ENCODE measurements at regions not wholly inside any gene's neighbourhood (a gene's known extent, or its start where the extent isn't known, plus 50 kb on each side); places are given as distances from the start of the nearest gene placed in this dataset.
A peak's percentile ranks its signal among the peaks of the same experiment; 100 is the strongest.

- Histone ChIP-seq H3K36me3 (ENCODE audit: control insufficient read depth in 2 of 3, insufficient read depth in 3 of 3, low read length in 3 of 3) (no peaks in the 10 kb centered on the region), H3K4me1 (ENCODE audit: control insufficient read depth in 2 of 2, insufficient read depth in 2 of 2, low read length in 2 of 2) (peaks cover 2 to 7% of the 10 kb centered on the region in 2 donors), H3K27me3 (ENCODE audit: control insufficient read depth in 2 of 2, insufficient read depth in 2 of 2, low read length in 2 of 2) (no peaks in the 10 kb centered on the region), H3K9me3 (ENCODE audit: control insufficient read depth in 2 of 3, low read length in 3 of 3) (no peaks in the 10 kb centered on the region), H3K27ac (ENCODE audit: low read depth, low read length) (no peak overlapping the region), H3K4me3 (ENCODE audit: low read length) (no peak overlapping the region)
- POLR2A ChIA-PET, result interaction anchor here (1.1 to 2.2 kb wide), 6 partner anchors 10 to 55 kb away, joined by 3 to 13 read pairs (median 4); no protein-coding TSS in a partner anchor
- no peak for ATAC-seq
- H3K27ac Mint-ChIP-seq, result peak overlapping the region in 1 of 9 donors; percentile 28
- intact Hi-C loops (cut with micrococcal nuclease), result no loop called here
- peaks cover 4 to 59% (median 42%) of the 10 kb centered on the region in 7 donors for H3K4me1 Mint-ChIP-seq
- H3K27me3 Mint-ChIP-seq, result peaks cover 0 to 46% (median 0%) of the 10 kb centered on the region in 5 donors
- no peaks in the 10 kb centered on the region for H3K9me3 Mint-ChIP-seq
- no peak for DNase-seq
- H3K4me3 Mint-ChIP-seq, result no peak overlapping the region
- H3K36me3 Mint-ChIP-seq, result peaks cover 0 to 28% (median 8%) of the 10 kb centered on the region in 5 donors
- CTCF ChIA-PET, result interaction anchor here (1.9 kb wide), 1 partner anchor 13 kb away, joined by 5 read pairs; no protein-coding TSS in a partner anchor
Observed at GRCh38 chr15:70521576-70522322, 241.6 kb downstream of the UACA start.

- DNase-seq (no peak), ATAC-seq (no peak)
- ChIA-PET CTCF (interaction anchor here (0.7 kb wide), 1 partner anchor 1045 kb away, joined by 3 read pairs; no protein-coding TSS in a partner anchor), POLR2A (interaction anchor here (2.2 to 2.8 kb wide), 2 partner anchors 9 to 15 kb away, joined by 10 to 13 read pairs; no protein-coding TSS in a partner anchor)
- Mint-ChIP-seq H3K27ac (no peak overlapping the region), H3K36me3 (peaks cover 0 to 21% (median 4%) of the 10 kb centered on the region in 5 donors), H3K4me1 (peaks cover 3 to 45% (median 24%) of the 10 kb centered on the region in 7 donors), H3K9me3 (no peaks in the 10 kb centered on the region), H3K4me3 (no peak overlapping the region), H3K27me3 (peaks cover 0 to 55% (median 0%) of the 10 kb centered on the region in 5 donors)
- no peaks in the 10 kb centered on the region for H3K9me3 ChIP-seq (ENCODE audit: control insufficient read depth in 2 of 3, low read length in 3 of 3)
- intact Hi-C loops (cut with micrococcal nuclease), result no loop called here
- H3K36me3 ChIP-seq (ENCODE audit: control insufficient read depth in 2 of 3, insufficient read depth in 3 of 3, low read length in 3 of 3), result no peaks in the 10 kb centered on the region
- no peak overlapping the region for H3K4me3 ChIP-seq (ENCODE audit: low read length)
- no peak overlapping the region for H3K27ac ChIP-seq (ENCODE audit: low read depth, low read length)
- H3K27me3 ChIP-seq (ENCODE audit: control insufficient read depth in 2 of 2, insufficient read depth in 2 of 2, low read length in 2 of 2), result no peaks in the 10 kb centered on the region
- H3K4me1 ChIP-seq (ENCODE audit: control insufficient read depth in 2 of 2, insufficient read depth in 2 of 2, low read length in 2 of 2), result no peaks in the 10 kb centered on the region
Observed at GRCh38 chr15:70519616-70520015, 243.7 kb downstream of the UACA start.

GRCh38 chr15:70519004-70519365 is 244.4 kb downstream of the UACA start:
- POLR2A ChIA-PET, result interaction anchor here (2.8 kb wide), 1 partner anchor 10 kb away, joined by 10 read pairs; no protein-coding TSS in a partner anchor
- Histone ChIP-seq H3K27me3 (ENCODE audit: control insufficient read depth in 2 of 2, insufficient read depth in 2 of 2, low read length in 2 of 2) (no peaks in the 10 kb centered on the region), H3K36me3 (ENCODE audit: control insufficient read depth in 2 of 3, insufficient read depth in 3 of 3, low read length in 3 of 3) (no peaks in the 10 kb centered on the region), H3K4me3 (ENCODE audit: low read length) (no peak overlapping the region), H3K9me3 (ENCODE audit: control insufficient read depth in 2 of 3, low read length in 3 of 3) (no peaks in the 10 kb centered on the region), H3K27ac (ENCODE audit: low read depth, low read length) (no peak overlapping the region), H3K4me1 (ENCODE audit: control insufficient read depth in 2 of 2, insufficient read depth in 2 of 2, low read length in 2 of 2) (no peaks in the 10 kb centered on the region)
- Mint-ChIP-seq H3K9me3 (no peaks in the 10 kb centered on the region), H3K27ac (peak overlapping the region in 1 of 9 donors; percentile 13), H3K4me3 (no peak overlapping the region), H3K4me1 (peaks cover 3 to 45% (median 22%) of the 10 kb centered on the region in 7 donors), H3K27me3 (peaks cover 0 to 60% (median 0%) of the 10 kb centered on the region in 5 donors), H3K36me3 (peaks cover 0 to 18% (median 4%) of the 10 kb centered on the region in 5 donors)
- CTCF ChIA-PET, result no interaction called here
- ATAC-seq (no peak), DNase-seq (no peak)
- intact Hi-C loops (cut with micrococcal nuclease), result no loop called here

- no peaks in the 10 kb centered on the region for H3K36me3 ChIP-seq (ENCODE audit: control insufficient read depth in 2 of 3, insufficient read depth in 3 of 3, low read length in 3 of 3)
- H3K4me3 ChIP-seq (ENCODE audit: low read length), result no peak overlapping the region
- no peak overlapping the region for H3K27ac ChIP-seq (ENCODE audit: low read depth, low read length)
- Mint-ChIP-seq H3K4me3 (peak overlapping the region in 1 of 10 donors; percentile 11), H3K27ac (peak overlapping the region in 2 of 9 donors; percentile 13 to 16), H3K9me3 (no peaks in the 10 kb centered on the region), H3K36me3 (peaks cover 0 to 14% (median 4%) of the 10 kb centered on the region in 5 donors), H3K4me1 (peaks cover 3 to 44% (median 19%) of the 10 kb centered on the region in 7 donors), H3K27me3 (peaks cover 0 to 62% (median 0%) of the 10 kb centered on the region in 5 donors)
- ChIA-PET CTCF (interaction anchor here (0.6 kb wide), 1 partner anchor 763 kb away, joined by 3 read pairs; no protein-coding TSS in a partner anchor), POLR2A (interaction anchor here (2.8 kb wide), 1 partner anchor 10 kb away, joined by 10 read pairs; no protein-coding TSS in a partner anchor)
- intact Hi-C loops (cut with micrococcal nuclease), result no loop called here
- H3K27me3 ChIP-seq (ENCODE audit: control insufficient read depth in 2 of 2, insufficient read depth in 2 of 2, low read length in 2 of 2), result no peaks in the 10 kb centered on the region
- H3K4me1 ChIP-seq (ENCODE audit: control insufficient read depth in 2 of 2, insufficient read depth in 2 of 2, low read length in 2 of 2), result no peaks in the 10 kb centered on the region
- no peak for ATAC-seq
- no peak for DNase-seq
- H3K9me3 ChIP-seq (ENCODE audit: control insufficient read depth in 2 of 3, low read length in 3 of 3), result no peaks in the 10 kb centered on the region
Observed at GRCh38 chr15:70518201-70519003, 245.0 kb downstream of the UACA start.

- peaks cover 6 to 43% (median 10%) of the 10 kb centered on the region in 7 donors for H3K4me1 Mint-ChIP-seq
- intact Hi-C loops (cut with micrococcal nuclease), result no loop called here
- ChIA-PET POLR2A (no interaction called here), CTCF (interaction anchor here (0.8 to 0.9 kb wide), 2 partner anchors 10 to 836 kb away, joined by 3 read pairs; no protein-coding TSS in a partner anchor)
- no peak overlapping the region for H3K4me3 ChIP-seq (ENCODE audit: low read length)
- H3K9me3 Mint-ChIP-seq, result peaks cover 0 to 2% (median 0%) of the 10 kb centered on the region in 11 donors
- H3K27me3 ChIP-seq (ENCODE audit: control insufficient read depth in 2 of 2, insufficient read depth in 2 of 2, low read length in 2 of 2), result no peaks in the 10 kb centered on the region
- no peaks in the 10 kb centered on the region for H3K36me3 ChIP-seq (ENCODE audit: control insufficient read depth in 2 of 3, insufficient read depth in 3 of 3, low read length in 3 of 3)
- DNase-seq, result no peak
- peaks cover 0 to 60% (median 0%) of the 10 kb centered on the region in 5 donors for H3K27me3 Mint-ChIP-seq
- no peaks in the 10 kb centered on the region for H3K4me1 ChIP-seq (ENCODE audit: control insufficient read depth in 2 of 2, insufficient read depth in 2 of 2, low read length in 2 of 2)
- no peak overlapping the region for H3K27ac ChIP-seq (ENCODE audit: low read depth, low read length)
- H3K27ac Mint-ChIP-seq, result peak overlapping the region in 1 of 9 donors; percentile 28
- peaks cover 0 to 10% (median 0%) of the 10 kb centered on the region in 5 donors for H3K36me3 Mint-ChIP-seq
- H3K4me3 Mint-ChIP-seq, result no peak overlapping the region
- no peaks in the 10 kb centered on the region for H3K9me3 ChIP-seq (ENCODE audit: control insufficient read depth in 2 of 3, low read length in 3 of 3)
- no peak for ATAC-seq
Observed at GRCh38 chr15:70517194-70517590, 246.2 kb downstream of the UACA start.

- peaks cover 4 to 8% (median 5%) of the 10 kb centered on the region in 5 donors for H3K36me3 Mint-ChIP-seq
- peaks cover 0 to 58% (median 0%) of the 10 kb centered on the region in 5 donors for H3K27me3 Mint-ChIP-seq
- intact Hi-C loops (cut with micrococcal nuclease), result no loop called here
Observed at GRCh38 chr15:70516408-70517193, 246.8 kb downstream of the UACA start.

More at GRCh38 chr15:70516408-70517193, 246.8 kb downstream of the UACA start:
- no peaks in the 10 kb centered on the region for H3K27me3 ChIP-seq (ENCODE audit: control insufficient read depth in 2 of 2, insufficient read depth in 2 of 2, low read length in 2 of 2)
- no peak overlapping the region for H3K4me3 ChIP-seq (ENCODE audit: low read length)
- Mint-ChIP-seq H3K4me1 (peaks cover 5 to 42% (median 9%) of the 10 kb centered on the region in 7 donors), H3K9me3 (peaks cover 0 to 8% (median under 1%) of the 10 kb centered on the region in 11 donors), H3K27ac (peak overlapping the region in 1 of 9 donors; percentile 28), H3K4me3 (no peak overlapping the region)
- no peaks in the 10 kb centered on the region for H3K9me3 ChIP-seq (ENCODE audit: control insufficient read depth in 2 of 3, low read length in 3 of 3)
- ATAC-seq (no peak), DNase-seq (no peak)
- H3K4me1 ChIP-seq (ENCODE audit: control insufficient read depth in 2 of 2, insufficient read depth in 2 of 2, low read length in 2 of 2), result no peaks in the 10 kb centered on the region
- H3K27ac ChIP-seq (ENCODE audit: low read depth, low read length), result no peak overlapping the region
- CTCF ChIA-PET, result interaction anchor here (0.8 to 0.9 kb wide), 2 partner anchors 10 to 835 kb away, joined by 3 read pairs; no protein-coding TSS in a partner anchor
- H3K36me3 ChIP-seq (ENCODE audit: control insufficient read depth in 2 of 3, insufficient read depth in 3 of 3, low read length in 3 of 3), result no peaks in the 10 kb centered on the region
- POLR2A ChIA-PET, result interaction anchor here (0.7 kb wide), 1 partner anchor 18 kb away, joined by 3 read pairs; no protein-coding TSS in a partner anchor
